ENCODE measurements at regions not wholly inside any gene's neighbourhood (a gene's known extent, or its start where the extent isn't known, plus 50 kb on each side); places are given as distances from the start of the nearest gene placed in this dataset.

GRCh38 chr5:86760661-86761060 lies 142.9 kb downstream of the COX7C start:
- Histone ChIP-seq H3K18ac (ENCODE audit: low read depth, low read length) (no peak overlapping the region), H3K27me3 (ENCODE audit: control insufficient read depth, insufficient read depth, low read length) (no peaks in the 10 kb centered on the region), H2BK15ac (ENCODE audit: low read depth, low read length) (no peak overlapping the region), H4K8ac (ENCODE audit: low read depth in 2 of 2, low read length in 2 of 2) (no peak overlapping the region), H2AK5ac (ENCODE audit: low read depth, low read length) (no peak overlapping the region), H4K5ac (ENCODE audit: low read depth, low read length) (no peak overlapping the region), H4K91ac (ENCODE audit: insufficient read depth, low read depth, low read length) (no peak overlapping the region), H3K9ac (ENCODE audit: low read depth, low read length) (no peak overlapping the region), H2BK20ac (ENCODE audit: low read depth, low read length) (no peak overlapping the region), H2AFZ (replicated peaks; ENCODE audit: low read length, poor library complexity) (no peak overlapping the region), H4K20me1 (ENCODE audit: insufficient read depth, low read length) (no peaks in the 10 kb centered on the region), H3K4me3 (ENCODE audit: insufficient read depth, low read depth, low read length) (no peak overlapping the region), H3K9me3 (ENCODE audit: control insufficient read depth, insufficient read depth, low read length) (no peaks in the 10 kb centered on the region), H2BK120ac (ENCODE audit: low read depth, low read length) (no peak overlapping the region), H2BK5ac (ENCODE audit: low read depth, low read length, poor library complexity, severe bottlenecking) (no peak overlapping the region), H3K4me2 (ENCODE audit: low read depth, low read length) (no peak overlapping the region), H3K4me1 (ENCODE audit: control insufficient read depth, insufficient read depth, low read length) (no peaks in the 10 kb centered on the region), H3K36me3 (ENCODE audit: control insufficient read depth, insufficient read depth, low read length) (no peaks in the 10 kb centered on the region), H3K9me1 (ENCODE audit: insufficient read depth, low read length) (no peaks in the 10 kb centered on the region), H3K14ac (replicated peaks; ENCODE audit: low read depth, low read length) (no peak overlapping the region), H3K79me1 (ENCODE audit: low read depth in 1 of 2, low read length in 2 of 2) (no peaks in the 10 kb centered on the region), H2AK9ac (replicated peaks; ENCODE audit: low read depth, low read length, poor library complexity) (no peak overlapping the region), H3K56ac (ENCODE audit: extremely low read depth, insufficient read depth, low read length) (no peak overlapping the region), H3K23ac (ENCODE audit: low read depth, low read length) (no peak overlapping the region), H3K4ac (ENCODE audit: low read depth, low read length) (no peak overlapping the region), H3K27ac (ENCODE audit: insufficient read depth, low read length) (no peak overlapping the region)
- dilution Hi-C loops (cut with HindIII; ENCODE audit: low sequenced_read_pairs, unreplicated experiment) = no loop called here
- intact Hi-C loops (cut with micrococcal nuclease) = no loop called here
- TF ChIP-seq CHD1 (IDR thresholded peaks at IDR 0.05; ENCODE audit: low read depth, low read length) (no peak), MAFK (IDR thresholded peaks at IDR 0.05; ENCODE audit: low read depth, low read length) (no peak), RAD21 (IDR thresholded peaks at IDR 0.05; ENCODE audit: low read length) (no peak), SMC3 (IDR thresholded peaks at IDR 0.05; ENCODE audit: low read depth, low read length) (no peak), RCOR1 (IDR thresholded peaks at IDR 0.05; ENCODE audit: insufficient replicate concordance, low read length) (no peak), RFX5 (IDR thresholded peaks at IDR 0.05; ENCODE audit: low read depth, low read length) (no peak), BHLHE40 (IDR thresholded peaks at IDR 0.05; ENCODE audit: low read depth, low read length) (no peak), POLR2A (IDR thresholded peaks at IDR 0.05; ENCODE audit: low read depth, low read length) (no peak), CEBPB (IDR thresholded peaks at IDR 0.05; ENCODE audit: low read depth, low read length) (no peak), MXI1 (IDR thresholded peaks at IDR 0.05; ENCODE audit: borderline replicate concordance, low read depth, low read length) (no peak)
- TF ChIP-seq, protein P1, sequence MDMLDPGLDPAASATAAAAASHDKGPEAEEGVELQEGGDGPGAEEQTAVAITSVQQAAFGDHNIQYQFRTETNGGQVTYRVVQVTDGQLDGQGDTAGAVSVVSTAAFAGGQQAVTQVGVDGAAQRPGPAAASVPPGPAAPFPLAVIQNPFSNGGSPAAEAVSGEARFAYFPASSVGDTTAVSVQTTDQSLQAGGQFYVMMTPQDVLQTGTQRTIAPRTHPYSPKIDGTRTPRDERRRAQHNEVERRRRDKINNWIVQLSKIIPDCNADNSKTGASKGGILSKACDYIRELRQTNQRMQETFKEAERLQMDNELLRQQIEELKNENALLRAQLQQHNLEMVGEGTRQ (IDR thresholded peaks at IDR 0.05; ENCODE audit: low read depth, low read length) = no peak
- in situ Hi-C loops (cut with MboI; ENCODE audit: low sequenced_read_pairs) = no loop called here
- no peak for ATAC-seq (ENCODE audit: low read depth)
- BruUV-seq (replicated peaks) = no TSS peak
- 78% methylated on average over 1 of the region's 2 CpGs; no CpG with 5 or more reads in 1 of the 2 experiments for WGBS, 2 experiments (ENCODE audit: extremely low coverage in 2 of 2, insufficient read length in 1 of 2)
- DNase-seq = no peak
- ChIA-PET POLR2A (ENCODE audit: unreplicated experiment) (no interaction called here), CTCF (no interaction called here)
